HL-60 (cell line): ENCODE measurements at regions not wholly inside any gene's neighbourhood (a gene's known extent, or its start where the extent isn't known, plus 50 kb on each side); places are given as distances from the start of the nearest gene placed in this dataset.

Experiments used
- DNase-seq, 2 experiments: peaks; one replicate each; pipeline ENCODE4 v3.0.0-alpha.2; 2010 to 2020; ENCODE audit warnings: low read depth in 1 of 2, low spot score in 1 of 2
- H3K27ac ChIP-seq: fragments of 250-450 bp; sonication (Bioruptor Pico); replicated peaks from 2 replicates; pipeline ENCODE4 v1.5.1; 2020; ENCODE audit warnings: mild to moderate bottlenecking, moderate library complexity
- H3K27me3 ChIP-seq: fragments of 250-450 bp; sonication (Bioruptor Pico); 2 replicates; pipeline ENCODE4 v1.5.1; 2021; ENCODE audit warnings: mild to moderate bottlenecking, moderate library complexity; ENCODE audit not compliant: insufficient read depth, poor library complexity, severe bottlenecking
- H3K4me3 ChIP-seq: replicated peaks from 2 replicates; pipeline ENCODE4 v1.5.1; 2011; ENCODE audit warnings: mild to moderate bottlenecking, control low read depth, low read length; ENCODE audit not compliant: insufficient read depth
- CTCF ChIP-seq: IDR thresholded peaks from one replicate; pipeline ENCODE4 v1.5.1; 2011; ENCODE audit warnings: low read length, control low read depth, inconsistent platforms; ENCODE audit not compliant: insufficient read depth
- GABPA ChIP-seq: IDR thresholded peaks from 2 replicates; pipeline ENCODE4 v1.6.1; 2012; ENCODE audit warnings: low read depth
- POLR2AphosphoS5 ChIP-seq: IDR thresholded peaks from 2 replicates; pipeline ENCODE4 v1.6.1; 2012; ENCODE audit warnings: low read depth
- REST ChIP-seq: IDR thresholded peaks from 2 replicates; pipeline ENCODE4 v1.6.1; 2012; ENCODE audit warnings: low read depth; ENCODE audit not compliant: insufficient replicate concordance
- SPI1 ChIP-seq: IDR thresholded peaks from 2 replicates; pipeline ENCODE4 v1.6.1; 2012; ENCODE audit warnings: low read depth, mild to moderate bottlenecking, borderline replicate concordance

- Histone ChIP-seq H3K4me3 (no peak overlapping the region), H3K27me3 (no peaks in the 10 kb centered on the region), H3K27ac (no peak overlapping the region)
- no peak for DNase-seq
- TF ChIP-seq REST (no peak), GABPA (no peak), CTCF (no peak), SPI1 (no peak), POLR2AphosphoS5 (no peak)
These were observed 1974.1 kb upstream of the NUDT12 start for GRCh38 chr5:105536675-105537074.

- H3K4me3 ChIP-seq: no peak overlapping the region
- no peaks in the 10 kb centered on the region for H3K27me3 ChIP-seq
- H3K27ac ChIP-seq: no peak overlapping the region
- TF ChIP-seq REST (no peak), SPI1 (no peak), POLR2AphosphoS5 (no peak), CTCF (no peak), GABPA (no peak)
- DNase-seq: no peak
These were observed 1968.2 kb upstream of the NUDT12 start for GRCh38 chr5:105530716-105531261.

- Histone ChIP-seq H3K27ac (no peak overlapping the region), H3K4me3 (no peak overlapping the region), H3K27me3 (no peaks in the 10 kb centered on the region)
- no peak for DNase-seq
- TF ChIP-seq REST: no peak
- TF ChIP-seq POLR2AphosphoS5: no peak
- TF ChIP-seq CTCF: no peak
- TF ChIP-seq GABPA: no peak
- no peak for TF ChIP-seq SPI1
These were observed 1967.3 kb upstream of the NUDT12 start for GRCh38 chr5:105529851-105530250.
